Spleen (tissue), 7 donors: ENCODE measurements at regions not wholly inside any gene's neighbourhood (a gene's known extent, or its start where the extent isn't known, plus 50 kb on each side); places are given as distances from the start of the nearest gene placed in this dataset.

Source experiments
- POLR2A ChIP-seq, 3 donors: fragments of 450-650 bp; IDR thresholded peaks; one replicate each; pipeline ENCODE4 v1.5.1; 2017; ENCODE audit warnings: antibody characterized with exemption in 3 of 3, mild to moderate bottlenecking in 1 of 3
- TF ChIP-seq, protein P1 (sequence below), 11 experiments: fragments of 200-600 bp in 7 of 11; fragments of 450-650 bp in 4 of 11; sonication (generic) in 4 of 11; IDR thresholded peaks in 8 of 11; conservative IDR thresholded peaks in 3 of 11; 1 replicate in 7 of 11; 2 replicates in 4 of 11; pipeline versions ENCODE4 v1.4.0 to v1.8.0; 2016 to 2021; ENCODE audit warnings: antibody characterized with exemption in 11 of 11, inconsistent platforms in 4 of 11, mild to moderate bottlenecking in 1 of 11
- donor health status: DM: no; HTN: no; CAD: no; lungs with moderate emphysema.
- donor health status: DM: no; HTN: no; CAD: no.
- donor health status: DM: no; HTN: no; CAD: no.

GRCh38 chr11:57937431-57937830 lies 86.2 kb upstream of the OR9Q1 start:
- TF ChIP-seq POLR2A (IDR thresholded peaks at IDR 0.05): no peak
- TF ChIP-seq, protein P1, sequence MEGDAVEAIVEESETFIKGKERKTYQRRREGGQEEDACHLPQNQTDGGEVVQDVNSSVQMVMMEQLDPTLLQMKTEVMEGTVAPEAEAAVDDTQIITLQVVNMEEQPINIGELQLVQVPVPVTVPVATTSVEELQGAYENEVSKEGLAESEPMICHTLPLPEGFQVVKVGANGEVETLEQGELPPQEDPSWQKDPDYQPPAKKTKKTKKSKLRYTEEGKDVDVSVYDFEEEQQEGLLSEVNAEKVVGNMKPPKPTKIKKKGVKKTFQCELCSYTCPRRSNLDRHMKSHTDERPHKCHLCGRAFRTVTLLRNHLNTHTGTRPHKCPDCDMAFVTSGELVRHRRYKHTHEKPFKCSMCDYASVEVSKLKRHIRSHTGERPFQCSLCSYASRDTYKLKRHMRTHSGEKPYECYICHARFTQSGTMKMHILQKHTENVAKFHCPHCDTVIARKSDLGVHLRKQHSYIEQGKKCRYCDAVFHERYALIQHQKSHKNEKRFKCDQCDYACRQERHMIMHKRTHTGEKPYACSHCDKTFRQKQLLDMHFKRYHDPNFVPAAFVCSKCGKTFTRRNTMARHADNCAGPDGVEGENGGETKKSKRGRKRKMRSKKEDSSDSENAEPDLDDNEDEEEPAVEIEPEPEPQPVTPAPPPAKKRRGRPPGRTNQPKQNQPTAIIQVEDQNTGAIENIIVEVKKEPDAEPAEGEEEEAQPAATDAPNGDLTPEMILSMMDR (IDR thresholded peaks at IDR 0.05 in 8 of 11, conservative IDR thresholded peaks at IDR 0.05 in 3 of 11): no peak
